Colonic mucosa (tissue), 4 donors: ENCODE measurements at regions not wholly inside any gene's neighbourhood (a gene's known extent, or its start where the extent isn't known, plus 50 kb on each side); places are given as distances from the start of the nearest gene placed in this dataset.

Experiments used
- DNase-seq: peaks from one replicate; pipeline ENCODE4 v3.0.0-alpha.2; 2020
- H3K27ac ChIP-seq: fragments of 200-600 bp; one replicate; pipeline ENCODE4 v1.8.0; 2021
- H3K27me3 ChIP-seq: fragments of 200-600 bp; one replicate; pipeline ENCODE4 v1.8.0; 2021
- H3K36me3 ChIP-seq: fragments of 200-600 bp; one replicate; pipeline ENCODE4 v1.8.0; 2021
- H3K4me1 ChIP-seq: fragments of 200-600 bp; one replicate; pipeline ENCODE4 v1.8.0; 2021; ENCODE audit warnings: mild to moderate bottlenecking
- H3K4me3 ChIP-seq: fragments of 200-600 bp; one replicate; pipeline ENCODE4 v1.8.0; 2021
- H3K9ac ChIP-seq, 2 donors: one replicate each; pipeline ENCODE4 v1.7.0; 2013; ENCODE audit warnings: control low read depth in 2 of 2, low read depth in 2 of 2, low read length in 2 of 2
- H3K9me3 ChIP-seq: fragments of 200-600 bp; one replicate; pipeline ENCODE4 v1.8.0; 2021
- intact Hi-C: fragments of 100-400 bp; cut with DNase I; formaldehyde crosslinking; loops from one replicate; pipeline ENCODE4 v1.14.1; 2022
- TF ChIP-seq, protein P1 (sequence below): fragments of 200-600 bp; IDR thresholded peaks from one replicate; pipeline ENCODE4 v1.8.0; 2022; ENCODE audit warnings: antibody characterized with exemption, mild to moderate bottlenecking
- donor health status: healthy.
- donor health status: DM: no; HTN: no; CAD: no.
- donor health status: DM: no; HTN: no; CAD: no.

DNA sequence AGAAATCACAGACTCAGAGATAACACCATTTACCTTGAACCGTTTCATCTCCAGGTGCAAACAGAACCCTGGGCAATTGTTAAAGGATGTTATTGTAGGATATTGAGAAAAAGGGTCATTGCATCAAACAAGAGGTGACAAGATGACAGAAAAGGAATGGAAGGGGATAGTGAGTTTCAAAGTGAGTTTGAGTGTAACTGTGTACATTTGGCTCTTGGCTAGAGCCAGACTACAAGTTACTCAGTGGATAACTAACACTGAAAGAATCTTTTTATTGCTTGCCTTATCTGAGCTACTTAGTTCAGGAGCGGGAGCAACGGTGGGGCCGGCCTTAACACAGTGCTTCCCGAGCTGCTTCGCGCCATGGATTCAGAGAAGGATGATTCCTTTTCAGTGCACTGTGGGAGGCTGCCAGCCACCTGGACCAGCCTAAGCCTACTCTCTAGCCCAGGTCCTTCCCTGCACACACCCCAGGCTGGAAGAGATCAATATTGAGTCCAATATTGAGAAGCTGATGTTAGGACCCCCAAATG is 193.4 kb downstream of the ATPSCKMT start:
- Histone ChIP-seq H3K9me3 (no peaks in the 10 kb centered on the region), H3K27me3 (no peaks in the 10 kb centered on the region), H3K36me3 (no peaks in the 10 kb centered on the region), H3K4me3 (no peak overlapping the region), H3K4me1 (no peaks in the 10 kb centered on the region), H3K9ac (no peak overlapping the region), H3K27ac (no peak overlapping the region)
- TF ChIP-seq, protein P1, sequence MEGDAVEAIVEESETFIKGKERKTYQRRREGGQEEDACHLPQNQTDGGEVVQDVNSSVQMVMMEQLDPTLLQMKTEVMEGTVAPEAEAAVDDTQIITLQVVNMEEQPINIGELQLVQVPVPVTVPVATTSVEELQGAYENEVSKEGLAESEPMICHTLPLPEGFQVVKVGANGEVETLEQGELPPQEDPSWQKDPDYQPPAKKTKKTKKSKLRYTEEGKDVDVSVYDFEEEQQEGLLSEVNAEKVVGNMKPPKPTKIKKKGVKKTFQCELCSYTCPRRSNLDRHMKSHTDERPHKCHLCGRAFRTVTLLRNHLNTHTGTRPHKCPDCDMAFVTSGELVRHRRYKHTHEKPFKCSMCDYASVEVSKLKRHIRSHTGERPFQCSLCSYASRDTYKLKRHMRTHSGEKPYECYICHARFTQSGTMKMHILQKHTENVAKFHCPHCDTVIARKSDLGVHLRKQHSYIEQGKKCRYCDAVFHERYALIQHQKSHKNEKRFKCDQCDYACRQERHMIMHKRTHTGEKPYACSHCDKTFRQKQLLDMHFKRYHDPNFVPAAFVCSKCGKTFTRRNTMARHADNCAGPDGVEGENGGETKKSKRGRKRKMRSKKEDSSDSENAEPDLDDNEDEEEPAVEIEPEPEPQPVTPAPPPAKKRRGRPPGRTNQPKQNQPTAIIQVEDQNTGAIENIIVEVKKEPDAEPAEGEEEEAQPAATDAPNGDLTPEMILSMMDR, result no peak
- intact Hi-C loops, result no loop called here
- DNase-seq, result no peak

DNA sequence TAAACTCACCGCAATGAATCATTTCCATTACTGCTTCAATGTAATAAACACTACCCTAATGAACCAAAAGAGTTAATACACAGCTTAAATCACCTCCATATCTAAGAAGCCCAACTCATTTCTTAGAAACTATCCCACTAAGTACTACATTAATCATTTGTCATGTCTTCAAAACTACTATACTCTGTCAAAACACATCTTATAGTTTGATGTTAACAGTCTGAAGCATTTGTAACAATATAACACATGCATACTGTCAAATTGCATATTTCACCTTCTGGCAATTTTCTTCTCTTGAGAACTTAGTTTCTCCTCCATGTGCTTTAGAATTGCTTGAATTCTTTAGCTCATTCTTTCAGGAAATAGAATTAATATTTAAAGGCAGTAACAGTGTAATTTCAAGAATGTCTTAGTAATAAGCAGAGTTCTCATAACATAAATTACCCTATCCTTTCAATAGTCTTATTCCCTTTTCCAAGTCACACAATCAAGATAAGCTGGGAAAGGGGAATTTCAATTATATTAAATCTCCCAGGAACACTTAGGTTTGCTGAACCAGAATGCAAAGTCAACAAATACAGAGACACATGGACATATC is 199.7 kb downstream of the ATPSCKMT start:
- H3K9ac ChIP-seq, result no peak overlapping the region
- intact Hi-C loops, result no loop called here

DNA sequence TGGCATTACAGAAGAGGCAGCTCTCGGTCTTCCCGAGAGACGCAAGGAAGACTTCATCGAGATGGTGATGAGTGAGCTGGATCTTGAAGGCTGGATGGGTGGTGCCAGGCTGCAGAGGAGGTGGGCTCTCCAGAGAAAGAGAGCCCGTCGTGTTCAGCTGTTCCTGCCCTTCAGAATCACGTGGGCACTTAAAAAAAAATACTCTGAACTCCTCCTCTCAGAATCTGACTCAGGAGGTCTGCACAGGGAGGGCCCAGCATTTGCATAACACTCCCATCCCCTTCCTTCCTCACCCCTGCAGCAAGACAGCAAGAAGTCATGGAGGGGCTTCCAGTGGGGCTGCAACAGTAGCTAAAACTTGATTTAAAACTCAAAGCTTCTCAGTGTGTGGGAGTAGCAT is 203.0 kb downstream of the ATPSCKMT start:
- no peak overlapping the region for H3K4me3 ChIP-seq
- no peaks in the 10 kb centered on the region for H3K27me3 ChIP-seq
- H3K9ac ChIP-seq, result no peak overlapping the region
- no peak overlapping the region for H3K27ac ChIP-seq
- DNase-seq, result no peak
- no peaks in the 10 kb centered on the region for H3K9me3 ChIP-seq
- intact Hi-C loops, result no loop called here
- H3K4me1 ChIP-seq, result no peaks in the 10 kb centered on the region
- TF ChIP-seq, protein P1, result no peak
- H3K36me3 ChIP-seq, result no peaks in the 10 kb centered on the region

More for the DNA sequence above, 199.7 kb downstream of the ATPSCKMT start:
- no peaks in the 10 kb centered on the region for H3K27me3 ChIP-seq
- TF ChIP-seq, protein P1, result no peak
- no peaks in the 10 kb centered on the region for H3K9me3 ChIP-seq
- H3K36me3 ChIP-seq, result no peaks in the 10 kb centered on the region
- no peak overlapping the region for H3K4me3 ChIP-seq
- no peak for DNase-seq
- H3K4me1 ChIP-seq, result no peaks in the 10 kb centered on the region
- no peak overlapping the region for H3K27ac ChIP-seq

DNA sequence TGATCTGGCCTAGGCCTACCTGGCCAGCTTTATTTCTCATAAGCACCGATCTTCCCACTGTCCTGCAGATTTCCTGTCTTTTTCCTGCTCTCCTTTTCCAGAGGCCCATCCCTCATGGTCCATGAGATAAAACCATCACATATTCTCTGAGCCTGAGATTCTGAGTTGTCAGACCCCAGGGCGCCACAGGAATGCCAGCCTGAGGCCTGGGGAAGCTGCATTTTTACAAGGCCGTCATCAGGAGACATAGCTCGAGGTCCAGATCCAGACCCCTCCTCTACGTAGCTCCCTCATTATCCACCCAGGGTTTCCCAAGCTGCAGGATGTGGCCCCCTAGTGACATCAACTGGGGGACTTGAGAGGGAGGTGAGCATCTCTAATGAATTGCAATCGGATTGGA is 204.3 kb downstream of the ATPSCKMT start:
- TF ChIP-seq, protein P1, result no peak
- Histone ChIP-seq H3K27ac (no peak overlapping the region), H3K4me1 (no peaks in the 10 kb centered on the region), H3K4me3 (no peak overlapping the region), H3K27me3 (no peaks in the 10 kb centered on the region), H3K9ac (no peak overlapping the region), H3K36me3 (no peaks in the 10 kb centered on the region), H3K9me3 (no peaks in the 10 kb centered on the region)
- intact Hi-C loops, result no loop called here
- DNase-seq, result no peak

DNA sequence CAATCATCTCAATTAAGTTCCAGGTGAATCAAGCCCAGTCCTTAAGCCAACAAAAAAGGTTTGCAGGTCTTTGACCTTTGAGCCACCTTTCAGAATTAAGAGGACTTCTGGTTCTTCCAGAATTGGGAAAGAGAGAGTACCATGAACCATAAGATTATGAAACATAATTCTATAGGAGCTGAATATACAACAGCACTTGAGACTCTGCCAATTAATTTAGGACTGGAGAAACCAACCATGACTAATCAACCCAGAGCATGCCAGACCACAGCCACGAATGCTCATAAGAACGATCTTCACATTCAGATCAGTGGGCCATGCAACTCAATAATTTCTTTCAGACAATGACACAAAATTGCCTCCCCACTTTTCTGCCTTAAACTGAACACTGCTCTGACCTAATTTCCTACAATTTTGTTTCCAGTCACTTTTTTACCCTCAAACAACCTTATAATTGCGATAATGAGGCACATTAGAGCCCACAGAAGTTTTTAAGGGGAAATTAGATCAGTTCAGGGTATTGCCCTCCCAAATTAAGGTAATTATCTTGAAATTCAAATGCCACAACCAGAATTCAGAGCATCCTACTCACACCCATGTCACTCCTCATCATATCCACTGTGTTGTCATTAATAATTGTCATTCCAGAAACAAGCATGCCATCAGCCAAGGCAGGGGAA is 213.4 kb downstream of the ATPSCKMT start:
- no peaks in the 10 kb centered on the region for H3K4me1 ChIP-seq
- intact Hi-C loops, result no loop called here
- H3K9ac ChIP-seq, result no peak overlapping the region
- TF ChIP-seq, protein P1, result no peak
- no peaks in the 10 kb centered on the region for H3K27me3 ChIP-seq
- H3K4me3 ChIP-seq, result no peak overlapping the region
- no peaks in the 10 kb centered on the region for H3K36me3 ChIP-seq
- no peak overlapping the region for H3K27ac ChIP-seq
- H3K9me3 ChIP-seq, result no peaks in the 10 kb centered on the region
- DNase-seq, result no peak
